ENCODE measurements at regions not wholly inside any gene's neighbourhood (a gene's known extent, or its start where the extent isn't known, plus 50 kb on each side); places are given as distances from the start of the nearest gene placed in this dataset.
"Not testable (repeated sequence)": the region's sequence is repeated elsewhere in the genome, so short reads cannot be mapped to it uniquely, and the experiment has no call there.

GRCh38 chr12:84157170-84157569 is 755.4 kb downstream of the SLC6A15 start:
- H3K9me3 Mint-ChIP-seq: peaks cover 9% of the 10 kb centered on the region
- no peaks in the 10 kb centered on the region for H3K4me1 Mint-ChIP-seq
- TF ChIP-seq CTCF (IDR thresholded peaks at IDR 0.05; ENCODE audit: unreplicated experiment in 3 of 3): no peak
- H3K27ac Mint-ChIP-seq: no peak overlapping the region
- H3K27me3 Mint-ChIP-seq (ENCODE audit: low read depth): no peaks in the 10 kb centered on the region
- no peak overlapping the region for H3K4me3 Mint-ChIP-seq
- peaks cover 3% of the 10 kb centered on the region for H3K36me3 Mint-ChIP-seq (ENCODE audit: low read depth)

DNA sequence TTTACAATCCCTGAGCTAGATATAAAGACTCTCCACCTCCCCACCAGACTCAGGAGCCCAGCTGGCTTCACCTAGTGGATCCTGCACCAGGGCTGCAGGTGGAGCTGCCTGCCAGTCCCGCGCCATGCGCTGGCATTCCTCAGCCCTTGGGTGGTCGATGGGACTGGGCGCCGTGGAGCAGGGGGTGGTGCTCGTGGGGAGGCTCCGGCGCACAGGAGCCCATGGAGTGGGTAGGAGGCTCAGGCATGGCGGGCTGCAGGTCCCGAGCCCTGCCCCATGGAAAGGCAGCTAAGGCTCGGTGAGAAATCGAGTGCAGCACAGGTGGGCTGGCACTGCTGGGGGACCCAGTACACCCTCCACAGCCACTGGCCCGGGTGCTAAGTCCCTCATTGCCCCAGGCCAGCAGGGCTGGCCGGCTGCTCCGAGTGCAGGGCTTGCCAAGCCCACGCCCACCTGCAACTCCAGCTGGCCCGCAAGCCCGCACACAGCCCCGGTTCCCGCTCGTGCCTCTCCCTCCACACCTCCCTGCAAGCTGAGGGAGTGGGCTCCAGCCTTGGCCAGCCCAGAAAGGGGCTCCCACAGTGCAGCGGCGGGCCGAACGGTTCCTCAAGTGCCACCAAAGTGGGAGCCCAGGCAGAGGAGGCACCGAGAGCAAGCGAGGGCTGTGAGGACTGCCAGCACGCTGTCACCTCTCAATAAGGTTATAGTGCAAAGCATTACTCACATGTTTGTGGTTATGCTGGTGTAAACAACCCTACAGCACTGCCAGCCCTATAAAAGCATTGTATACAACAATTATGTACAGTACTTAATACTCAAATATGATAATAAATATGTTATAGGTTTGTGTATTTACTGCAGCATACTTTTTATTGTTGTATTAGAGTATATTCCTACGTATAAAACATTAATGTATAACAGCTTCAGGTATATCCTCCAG is 757.3 kb downstream of the SLC6A15 start:
- not testable (repeated sequence) for H3K27me3 Mint-ChIP-seq (ENCODE audit: low read depth); H3K36me3 Mint-ChIP-seq (ENCODE audit: low read depth); H3K4me1 Mint-ChIP-seq; H3K27ac Mint-ChIP-seq; H3K4me3 Mint-ChIP-seq
- peaks cover 12% of the 10 kb centered on the region for H3K9me3 Mint-ChIP-seq

DNA sequence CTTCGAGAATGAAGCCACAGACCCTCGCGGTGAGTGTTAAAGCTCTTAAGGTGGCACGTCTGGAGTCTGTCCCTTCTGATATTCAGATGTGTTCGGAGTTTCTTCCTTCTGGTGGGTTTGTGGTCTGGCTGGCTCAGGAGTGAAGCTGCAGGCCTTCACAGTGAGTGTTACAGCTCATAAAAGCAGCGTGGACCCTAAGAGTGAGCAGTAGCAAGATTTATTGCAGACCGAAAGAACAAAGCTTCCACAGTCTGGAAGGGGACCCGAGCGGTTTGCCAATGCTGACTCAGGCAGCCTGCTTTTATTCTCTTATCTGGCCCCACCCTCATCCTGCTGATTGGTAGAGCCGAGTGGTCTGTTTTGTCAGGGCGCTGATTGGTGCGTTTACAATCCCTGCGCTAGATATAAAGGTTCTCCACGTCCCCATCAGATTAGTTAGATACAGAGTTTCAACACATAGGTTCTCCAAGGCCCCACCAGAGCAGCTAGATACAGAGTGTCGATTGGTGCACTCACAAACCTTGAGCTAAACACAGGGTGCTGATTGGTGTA is 758.1 kb downstream of the SLC6A15 start:
- H3K36me3 Mint-ChIP-seq (ENCODE audit: low read depth): not testable (repeated sequence)

DNA sequence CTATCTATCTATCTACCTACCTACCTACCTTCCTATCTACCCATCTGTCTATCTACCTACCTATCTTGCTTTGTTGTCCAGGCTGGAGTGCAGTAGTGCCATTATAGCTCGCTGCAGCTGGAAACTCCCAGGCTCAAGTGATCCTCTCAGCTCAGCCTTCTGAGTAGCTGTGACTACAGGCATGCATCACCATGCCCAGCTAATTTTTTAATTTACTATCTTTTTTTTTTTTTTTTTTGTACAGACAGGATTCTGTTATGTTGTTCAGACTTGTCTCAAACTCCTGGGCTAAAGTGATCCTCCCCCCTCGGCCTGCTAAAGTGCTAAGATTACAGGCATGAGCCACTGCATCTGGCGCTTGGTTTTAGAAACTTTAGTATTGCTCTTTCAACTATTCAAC is 762.4 kb downstream of the SLC6A15 start:
- peaks cover 40% of the 10 kb centered on the region for H3K9me3 Mint-ChIP-seq
- peaks cover 3% of the 10 kb centered on the region for H3K36me3 Mint-ChIP-seq (ENCODE audit: low read depth)
- H3K4me3 Mint-ChIP-seq: no peak overlapping the region
- H3K27ac Mint-ChIP-seq: no peak overlapping the region
- no peaks in the 10 kb centered on the region for H3K4me1 Mint-ChIP-seq
- no peak for TF ChIP-seq CTCF (IDR thresholded peaks at IDR 0.05; ENCODE audit: unreplicated experiment in 3 of 3)
- no peaks in the 10 kb centered on the region for H3K27me3 Mint-ChIP-seq (ENCODE audit: low read depth)

More for the DNA sequence above, 758.1 kb downstream of the SLC6A15 start:
- H3K9me3 Mint-ChIP-seq: peaks cover 17% of the 10 kb centered on the region
- H3K27me3 Mint-ChIP-seq (ENCODE audit: low read depth); H3K4me3 Mint-ChIP-seq; H3K4me1 Mint-ChIP-seq: not testable (repeated sequence)
- H3K27ac Mint-ChIP-seq: peak overlapping the region in 1 of 3 experiments; percentile 7

DNA sequence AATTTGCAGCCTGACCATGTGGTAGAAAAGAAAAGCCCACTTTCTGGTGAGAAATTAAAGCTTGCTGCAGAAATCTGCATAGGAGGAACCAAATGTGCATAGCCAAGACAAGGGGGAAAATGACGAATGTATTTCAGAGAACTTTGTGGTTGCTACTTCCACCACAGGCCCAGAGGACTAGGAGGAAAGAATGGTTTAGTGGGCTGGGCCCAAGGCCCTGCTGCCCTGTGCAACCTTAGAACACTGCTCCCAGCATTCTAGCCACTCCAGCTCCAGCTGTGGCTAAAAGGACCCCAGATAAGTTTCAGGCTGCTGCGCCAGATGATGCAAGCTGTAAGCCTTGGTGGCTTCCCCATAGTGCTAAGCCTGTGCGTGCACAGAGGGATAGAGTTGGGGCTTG is 764.3 kb downstream of the SLC6A15 start:
- no peaks in the 10 kb centered on the region for H3K27me3 Mint-ChIP-seq (ENCODE audit: low read depth)
- H3K4me1 Mint-ChIP-seq: no peaks in the 10 kb centered on the region
- peaks cover 39% of the 10 kb centered on the region for H3K9me3 Mint-ChIP-seq
- no peak for TF ChIP-seq CTCF (IDR thresholded peaks at IDR 0.05; ENCODE audit: unreplicated experiment in 3 of 3)
- H3K27ac Mint-ChIP-seq: no peak overlapping the region
- no peak overlapping the region for H3K4me3 Mint-ChIP-seq
- H3K36me3 Mint-ChIP-seq (ENCODE audit: low read depth): peaks cover 3% of the 10 kb centered on the region

GRCh38 chr12:84136862-84137367 is 775.7 kb downstream of the SLC6A15 start:
- Mint-ChIP-seq H3K4me3 (no peak overlapping the region), H3K4me1 (no peaks in the 10 kb centered on the region), H3K9me3 (no peaks in the 10 kb centered on the region), H3K27me3 (ENCODE audit: low read depth) (no peaks in the 10 kb centered on the region), H3K27ac (no peak overlapping the region), H3K36me3 (ENCODE audit: low read depth) (no peaks in the 10 kb centered on the region)
- no peak for TF ChIP-seq CTCF (IDR thresholded peaks at IDR 0.05; ENCODE audit: unreplicated experiment in 3 of 3)
